ENCODE measurements at regions not wholly inside any gene's neighbourhood (a gene's known extent, or its start where the extent isn't known, plus 50 kb on each side); places are given as distances from the start of the nearest gene placed in this dataset.

- TF ChIP-seq PRDM10 (tag by site-specific recombination; IDR thresholded peaks at IDR 0.05), result no peak
- TF ChIP-seq ELK4 (IDR thresholded peaks at IDR 0.05; ENCODE audit: borderline replicate concordance, low read depth, low read length), result no peak
- TF ChIP-seq ZNF585B (tag by site-specific recombination; IDR thresholded peaks at IDR 0.05), result no peak
- TF ChIP-seq KLF9 (tag by site-specific recombination; IDR thresholded peaks at IDR 0.05; ENCODE audit: low read depth), result no peak
- TF ChIP-seq ZNF335 (tag by site-specific recombination; conservative IDR thresholded peaks at IDR 0.05), result no peak
- TF ChIP-seq ZNF639 (tag by site-specific recombination; IDR thresholded peaks at IDR 0.05), result no peak
- TF ChIP-seq ZFP37 (tag by site-specific recombination; IDR thresholded peaks at IDR 0.05), result no peak
- no peak for TF ChIP-seq BCL6B (tag by site-specific recombination; IDR thresholded peaks at IDR 0.05)
- no peak for TF ChIP-seq ZNF629 (tag by site-specific recombination; IDR thresholded peaks at IDR 0.05)
These were observed 449.7 kb downstream of the PCDH10 start (continued) for GRCh38 chr4:133598779-133599178.

- CTCF ChIA-PET, result no interaction called here
- POLR2A ChIA-PET, result no interaction called here
- Histone ChIP-seq H3K27ac (ENCODE audit: extremely low read depth, low read depth, low read length) (no peak overlapping the region), H3K4me3 (ENCODE audit: low read depth, low read length) (no peak overlapping the region), H3K9me3 (ENCODE audit: control insufficient read depth, insufficient read depth, low read depth, low read length) (no peaks in the 10 kb centered on the region), H3K4me1 (ENCODE audit: control insufficient read depth, insufficient read depth, low read length) (no peaks in the 10 kb centered on the region), H3K36me3 (ENCODE audit: control insufficient read depth in 2 of 2, insufficient read depth in 1 of 2, low read length in 2 of 2) (no peaks in the 10 kb centered on the region)
- TF ChIP-seq ZNF580 (tag by site-specific recombination; IDR thresholded peaks at IDR 0.05) (no peak), ZNF560 (tag by site-specific recombination; IDR thresholded peaks at IDR 0.05; ENCODE audit: borderline replicate concordance) (no peak), ZNF521 (tag by site-specific recombination; IDR thresholded peaks at IDR 0.05) (no peak), KLF8 (tag by site-specific recombination; IDR thresholded peaks at IDR 0.05) (no peak), ZNF433 (tag by site-specific recombination; IDR thresholded peaks at IDR 0.05; ENCODE audit: low read depth) (no peak), ZIC2 (tag by site-specific recombination; IDR thresholded peaks at IDR 0.05) (no peak), ZNF174 (tag by site-specific recombination; IDR thresholded peaks at IDR 0.05) (no peak), GLI4 (tag by site-specific recombination; IDR thresholded peaks at IDR 0.05) (no peak), ZSCAN16 (tag by site-specific recombination; IDR thresholded peaks at IDR 0.05) (no peak), ZNF654 (tag by site-specific recombination; IDR thresholded peaks at IDR 0.05; ENCODE audit: low read depth) (no peak), ZNF112 (tag by site-specific recombination; IDR thresholded peaks at IDR 0.05) (no peak), ZNF473 (tag by site-specific recombination; IDR thresholded peaks at IDR 0.05) (no peak), ZBTB1 (tag by site-specific recombination; IDR thresholded peaks at IDR 0.05) (no peak), ZNF366 (tag by site-specific recombination; conservative IDR thresholded peaks at IDR 0.05) (no peak), ZNF571 (tag by site-specific recombination; IDR thresholded peaks at IDR 0.05) (no peak), INSM2 (tag by site-specific recombination; IDR thresholded peaks at IDR 0.05) (no peak)
These were observed 448.2 kb downstream of the PCDH10 start for GRCh38 chr4:133597251-133597650.
